ENCODE measurements at regions not wholly inside any gene's neighbourhood (a gene's known extent, or its start where the extent isn't known, plus 50 kb on each side); places are given as distances from the start of the nearest gene placed in this dataset.
"Not testable (repeated sequence)": the region's sequence is repeated elsewhere in the genome, so short reads cannot be mapped to it uniquely, and the experiment has no call there.

DNA sequence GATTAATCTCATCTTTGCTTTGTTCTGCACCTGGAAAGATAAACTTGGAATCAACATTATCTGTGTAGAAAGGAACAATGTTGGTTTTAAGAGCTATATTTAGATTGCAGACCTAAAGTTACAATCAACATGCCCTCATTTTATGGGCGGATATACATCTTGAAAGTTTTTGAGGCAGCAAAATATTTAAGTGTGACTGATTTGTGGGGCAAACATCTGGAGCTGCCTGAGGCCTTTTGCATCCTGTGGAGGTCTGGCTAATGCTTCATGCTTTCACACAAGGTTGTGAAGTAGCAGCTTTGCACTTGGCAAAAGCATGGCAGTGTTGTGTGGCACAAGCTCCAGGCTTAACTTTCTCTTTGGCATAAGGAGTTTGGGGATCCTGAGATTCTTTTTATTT is 125.7 kb downstream of the CDRT15L2 start:
- H3K4me1 Mint-ChIP-seq; H3K9me3 Mint-ChIP-seq; H3K27ac Mint-ChIP-seq; H3K4me3 Mint-ChIP-seq; H3K36me3 Mint-ChIP-seq; ATAC-seq; H3K27me3 Mint-ChIP-seq (ENCODE audit: low read depth); POLR2A ChIA-PET; DNase-seq (ENCODE audit: low spot score); CTCF ChIA-PET: not testable (repeated sequence)

DNA sequence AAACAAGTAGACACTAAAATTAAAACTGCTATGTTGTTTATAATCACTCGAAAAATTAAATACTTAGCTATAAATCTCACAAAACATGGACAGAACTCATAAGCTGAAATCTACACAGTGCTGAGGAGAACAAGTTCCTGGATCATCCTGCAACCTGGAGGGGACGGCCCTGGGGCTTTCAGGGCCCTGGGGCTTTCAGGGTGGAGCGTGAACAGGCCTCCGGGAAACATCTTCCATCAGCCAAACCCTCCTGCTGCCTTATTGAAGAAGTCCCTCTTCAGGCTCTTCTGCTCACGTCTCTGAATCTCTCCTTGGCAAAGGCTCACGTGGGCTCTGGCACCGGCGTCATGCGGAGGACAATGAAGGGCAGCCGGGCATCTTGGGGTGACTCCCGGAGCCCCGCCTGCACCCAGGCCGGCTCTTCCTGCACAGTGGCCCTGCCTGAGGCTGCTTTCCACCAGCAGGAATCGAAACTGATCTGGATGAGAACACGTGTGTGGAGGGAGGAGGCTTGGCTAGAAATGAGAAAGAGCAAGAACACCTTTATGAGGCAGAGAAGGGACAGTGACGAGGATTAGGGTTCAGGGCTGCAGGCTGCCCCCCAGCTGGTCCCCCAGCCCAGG is 127.3 kb downstream of the CDRT15L2 start:
- POLR2A ChIA-PET: no interaction called here
- DNase-seq (ENCODE audit: low spot score): no peak
- no peak overlapping the region for H3K27ac Mint-ChIP-seq

DNA sequence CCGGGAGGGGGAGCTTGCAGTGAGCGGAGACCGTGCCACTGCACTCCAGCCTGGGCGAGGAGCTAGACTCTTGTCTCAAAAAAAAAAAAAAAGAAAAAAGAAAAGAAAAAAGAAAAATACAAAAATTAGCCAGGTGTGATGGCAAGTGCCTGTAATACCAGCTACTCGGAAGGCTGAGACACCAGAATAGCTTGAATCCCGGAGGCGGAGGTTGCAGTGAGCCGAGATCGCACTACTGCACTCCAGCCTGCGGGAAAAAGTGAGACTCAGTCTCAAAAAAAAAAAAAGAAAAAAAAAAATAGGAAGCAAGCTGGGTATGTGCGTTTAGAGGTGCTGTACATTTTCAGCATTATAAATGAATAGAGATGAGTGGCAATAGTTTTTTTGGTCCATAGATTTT is 129.3 kb downstream of the CDRT15L2 start:
- H3K27me3 Mint-ChIP-seq (ENCODE audit: low read depth); H3K9me3 Mint-ChIP-seq; H3K27ac Mint-ChIP-seq; POLR2A ChIA-PET; H3K36me3 Mint-ChIP-seq; DNase-seq (ENCODE audit: low spot score); ATAC-seq; H3K4me1 Mint-ChIP-seq; H3K4me3 Mint-ChIP-seq: not testable (repeated sequence)
- CTCF ChIA-PET: interaction anchor here (0.6 kb wide), 2 partner anchors 21 to 297 kb away, joined by 3 to 5 read pairs; no protein-coding TSS in a partner anchor

More for the DNA sequence above, 127.3 kb downstream of the CDRT15L2 start:
- Mint-ChIP-seq H3K27me3 (ENCODE audit: low read depth) (no peaks in the 10 kb centered on the region; the same call in 1 of the 2 replicates), H3K9me3 (peaks cover 9% of the 10 kb centered on the region), H3K4me3 (no peak overlapping the region), H3K4me1 (no peaks in the 10 kb centered on the region), H3K36me3 (peaks cover 3% of the 10 kb centered on the region; the same call in 1 of the 2 replicates)
- CTCF ChIA-PET: no interaction called here
- no peak for TF ChIP-seq NR1H2 (CRISPR knock-in tag; IDR thresholded peaks at IDR 0.05)
- TF ChIP-seq ZNF423 (CRISPR knock-in tag; IDR thresholded peaks at IDR 0.05): no peak
- TF ChIP-seq, protein P1, sequence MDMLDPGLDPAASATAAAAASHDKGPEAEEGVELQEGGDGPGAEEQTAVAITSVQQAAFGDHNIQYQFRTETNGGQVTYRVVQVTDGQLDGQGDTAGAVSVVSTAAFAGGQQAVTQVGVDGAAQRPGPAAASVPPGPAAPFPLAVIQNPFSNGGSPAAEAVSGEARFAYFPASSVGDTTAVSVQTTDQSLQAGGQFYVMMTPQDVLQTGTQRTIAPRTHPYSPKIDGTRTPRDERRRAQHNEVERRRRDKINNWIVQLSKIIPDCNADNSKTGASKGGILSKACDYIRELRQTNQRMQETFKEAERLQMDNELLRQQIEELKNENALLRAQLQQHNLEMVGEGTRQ (CRISPR knock-in tag; IDR thresholded peaks at IDR 0.05): no peak
- TF ChIP-seq, protein P2, sequence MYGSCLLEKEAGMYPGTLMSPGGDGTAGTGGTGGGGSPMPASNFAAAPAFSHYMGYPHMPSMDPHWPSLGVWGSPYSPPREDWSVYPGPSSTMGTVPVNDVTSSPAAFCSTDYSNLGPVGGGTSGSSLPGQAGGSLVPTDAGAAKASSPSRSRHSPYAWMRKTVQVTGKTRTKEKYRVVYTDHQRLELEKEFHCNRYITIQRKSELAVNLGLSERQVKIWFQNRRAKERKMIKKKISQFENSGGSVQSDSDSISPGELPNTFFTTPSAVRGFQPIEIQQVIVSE (CRISPR knock-in tag; IDR thresholded peaks at IDR 0.05; ENCODE audit: borderline replicate concordance): no peak
- TF ChIP-seq CREM (CRISPR knock-in tag; IDR thresholded peaks at IDR 0.05): no peak
- TF ChIP-seq, protein P3, sequence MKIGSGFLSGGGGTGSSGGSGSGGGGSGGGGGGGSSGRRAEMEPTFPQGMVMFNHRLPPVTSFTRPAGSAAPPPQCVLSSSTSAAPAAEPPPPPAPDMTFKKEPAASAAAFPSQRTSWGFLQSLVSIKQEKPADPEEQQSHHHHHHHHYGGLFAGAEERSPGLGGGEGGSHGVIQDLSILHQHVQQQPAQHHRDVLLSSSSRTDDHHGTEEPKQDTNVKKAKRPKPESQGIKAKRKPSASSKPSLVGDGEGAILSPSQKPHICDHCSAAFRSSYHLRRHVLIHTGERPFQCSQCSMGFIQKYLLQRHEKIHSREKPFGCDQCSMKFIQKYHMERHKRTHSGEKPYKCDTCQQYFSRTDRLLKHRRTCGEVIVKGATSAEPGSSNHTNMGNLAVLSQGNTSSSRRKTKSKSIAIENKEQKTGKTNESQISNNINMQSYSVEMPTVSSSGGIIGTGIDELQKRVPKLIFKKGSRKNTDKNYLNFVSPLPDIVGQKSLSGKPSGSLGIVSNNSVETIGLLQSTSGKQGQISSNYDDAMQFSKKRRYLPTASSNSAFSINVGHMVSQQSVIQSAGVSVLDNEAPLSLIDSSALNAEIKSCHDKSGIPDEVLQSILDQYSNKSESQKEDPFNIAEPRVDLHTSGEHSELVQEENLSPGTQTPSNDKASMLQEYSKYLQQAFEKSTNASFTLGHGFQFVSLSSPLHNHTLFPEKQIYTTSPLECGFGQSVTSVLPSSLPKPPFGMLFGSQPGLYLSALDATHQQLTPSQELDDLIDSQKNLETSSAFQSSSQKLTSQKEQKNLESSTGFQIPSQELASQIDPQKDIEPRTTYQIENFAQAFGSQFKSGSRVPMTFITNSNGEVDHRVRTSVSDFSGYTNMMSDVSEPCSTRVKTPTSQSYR (CRISPR knock-in tag; IDR thresholded peaks at IDR 0.05): no peak
- TF ChIP-seq PRRX2 (CRISPR knock-in tag; IDR thresholded peaks at IDR 0.05): no peak
- no peak for TF ChIP-seq RELA (CRISPR knock-in tag; IDR thresholded peaks at IDR 0.05; ENCODE audit: borderline replicate concordance)
- no peak for TF ChIP-seq ZNF219 (CRISPR knock-in tag; IDR thresholded peaks at IDR 0.05; ENCODE audit: borderline replicate concordance)
- TF ChIP-seq, protein P4, sequence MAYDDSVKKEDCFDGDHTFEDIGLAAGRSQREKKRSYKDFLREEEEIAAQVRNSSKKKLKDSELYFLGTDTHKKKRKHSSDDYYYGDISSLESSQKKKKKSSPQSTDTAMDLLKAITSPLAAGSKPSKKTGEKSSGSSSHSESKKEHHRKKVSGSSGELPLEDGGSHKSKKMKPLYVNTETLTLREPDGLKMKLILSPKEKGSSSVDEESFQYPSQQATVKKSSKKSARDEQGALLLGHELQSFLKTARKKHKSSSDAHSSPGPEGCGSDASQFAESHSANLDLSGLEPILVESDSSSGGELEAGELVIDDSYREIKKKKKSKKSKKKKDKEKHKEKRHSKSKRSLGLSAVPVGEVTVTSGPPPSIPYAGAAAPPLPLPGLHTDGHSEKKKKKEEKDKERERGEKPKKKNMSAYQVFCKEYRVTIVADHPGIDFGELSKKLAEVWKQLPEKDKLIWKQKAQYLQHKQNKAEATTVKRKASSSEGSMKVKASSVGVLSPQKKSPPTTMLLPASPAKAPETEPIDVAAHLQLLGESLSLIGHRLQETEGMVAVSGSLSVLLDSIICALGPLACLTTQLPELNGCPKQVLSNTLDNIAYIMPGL (CRISPR knock-in tag; IDR thresholded peaks at IDR 0.05): no peak
- ATAC-seq: no peak

DNA sequence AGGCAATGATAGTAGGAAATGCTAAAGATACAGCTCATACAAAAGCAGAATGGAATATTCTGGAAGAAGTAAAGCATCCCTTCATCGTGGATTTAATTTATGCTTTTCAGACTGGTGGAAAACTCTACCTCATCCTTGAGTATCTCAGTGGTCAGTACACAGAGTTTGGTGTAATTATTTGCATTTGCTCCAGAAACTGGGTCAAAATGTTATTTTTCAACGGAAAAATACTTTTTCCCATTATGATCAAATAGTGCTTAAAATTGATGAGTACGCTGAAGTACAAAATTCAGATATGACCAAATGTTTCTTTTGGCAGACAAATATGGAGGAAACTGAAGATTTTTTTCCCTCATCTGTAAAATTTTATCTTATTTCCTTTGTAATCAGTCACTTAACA is 137.0 kb downstream of the CDRT15L2 start:
- POLR2A ChIA-PET; H3K4me3 Mint-ChIP-seq; DNase-seq (ENCODE audit: low spot score); H3K36me3 Mint-ChIP-seq; H3K27ac Mint-ChIP-seq; H3K27me3 Mint-ChIP-seq (ENCODE audit: low read depth); CTCF ChIA-PET; H3K4me1 Mint-ChIP-seq; ATAC-seq: not testable (repeated sequence)
- peaks cover 15% of the 10 kb centered on the region for H3K9me3 Mint-ChIP-seq
